GM18951 (cell line): ENCODE measurements at regions not wholly inside any gene's neighbourhood (a gene's known extent, or its start where the extent isn't known, plus 50 kb on each side); places are given as distances from the start of the nearest gene placed in this dataset.

Experiments used
- POLR2A ChIP-seq: IDR thresholded peaks from 4 replicates; pipeline ENCODE4 v1.6.1; 2011; ENCODE audit warnings: mild to moderate bottlenecking; ENCODE audit not compliant: insufficient read length, insufficient read depth; ENCODE audit errors: extremely low read depth
- in situ Hi-C: fragments of 300-500 bp; cut with MboI; formaldehyde crosslinking; loops from one replicate; pipeline ENCODE4 v1.12.0; 2022; ENCODE audit warnings: low sequenced_read_pairs, mixed read lengths, inconsistent platforms; ENCODE audit not compliant: unreplicated experiment

DNA sequence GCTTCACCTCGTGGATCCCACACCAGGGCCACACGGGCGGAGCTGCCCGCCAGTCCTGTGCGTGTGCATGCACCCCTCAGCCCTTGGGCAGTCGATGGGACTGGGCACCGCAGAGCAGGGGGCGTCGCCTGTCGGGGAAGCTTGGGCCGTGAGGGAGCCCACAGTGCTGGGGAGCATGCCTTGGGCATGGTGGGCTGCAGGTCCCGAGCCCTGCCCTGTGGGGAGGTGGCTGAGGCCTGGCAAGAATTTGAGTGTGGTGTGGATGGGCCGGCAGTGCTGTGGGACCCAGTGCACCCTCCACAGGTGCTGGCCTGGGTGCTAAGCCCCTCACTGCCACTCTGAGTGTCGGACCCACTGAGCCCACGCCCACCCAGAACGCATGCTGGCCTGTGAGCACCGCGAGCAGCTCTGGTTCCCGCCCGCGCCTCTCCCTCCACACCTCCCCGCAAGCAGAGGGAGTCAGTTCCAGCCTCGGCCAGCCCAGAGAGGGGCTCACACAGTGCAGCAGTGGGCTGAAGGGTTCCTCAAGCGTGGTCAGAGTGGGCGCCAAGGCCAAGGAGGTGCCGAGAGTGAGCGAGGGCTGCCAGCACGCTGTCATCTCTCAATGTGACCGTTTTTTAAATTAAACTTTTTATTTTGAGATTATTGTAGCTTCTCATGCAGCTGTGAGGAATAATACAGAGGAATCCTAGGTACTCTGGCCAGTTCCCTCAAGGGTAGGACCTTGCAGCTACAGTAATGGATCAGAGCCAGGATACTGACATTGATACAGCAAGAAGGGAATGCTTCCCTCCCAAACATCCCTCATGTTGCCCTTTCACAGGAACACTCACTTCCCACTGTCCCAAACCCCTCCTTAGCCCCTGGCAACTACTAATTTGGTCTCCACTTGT lies 127.7 kb downstream of the CRYBB2 start:
- no peak for TF ChIP-seq POLR2A

DNA sequence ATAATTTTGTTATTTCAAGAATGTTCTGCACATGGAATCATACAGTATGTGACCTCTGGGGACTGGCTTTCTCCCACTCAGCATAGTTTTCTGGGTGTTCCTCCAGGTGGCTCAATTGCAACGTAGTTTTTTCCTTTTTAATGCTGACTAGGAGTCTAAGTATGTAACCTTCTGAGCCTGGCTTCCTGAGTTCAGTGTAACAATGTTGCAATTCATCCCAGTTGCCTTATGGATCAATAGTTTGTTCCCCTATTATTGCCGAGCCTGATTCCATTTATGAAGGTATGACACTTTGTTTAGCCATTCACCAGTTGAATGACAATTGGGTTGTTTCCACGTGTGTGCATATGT lies 128.3 kb downstream of the CRYBB2 start:
- in situ Hi-C loops: loop anchor here (25.0 kb wide), 1 partner anchor 110 kb away; no protein-coding TSS in a partner anchor
- TF ChIP-seq POLR2A: no peak

More for the DNA sequence above, 127.7 kb downstream of the CRYBB2 start:
- in situ Hi-C loops: loop anchor here (25.0 kb wide), 1 partner anchor 110 kb away; no protein-coding TSS in a partner anchor

DNA sequence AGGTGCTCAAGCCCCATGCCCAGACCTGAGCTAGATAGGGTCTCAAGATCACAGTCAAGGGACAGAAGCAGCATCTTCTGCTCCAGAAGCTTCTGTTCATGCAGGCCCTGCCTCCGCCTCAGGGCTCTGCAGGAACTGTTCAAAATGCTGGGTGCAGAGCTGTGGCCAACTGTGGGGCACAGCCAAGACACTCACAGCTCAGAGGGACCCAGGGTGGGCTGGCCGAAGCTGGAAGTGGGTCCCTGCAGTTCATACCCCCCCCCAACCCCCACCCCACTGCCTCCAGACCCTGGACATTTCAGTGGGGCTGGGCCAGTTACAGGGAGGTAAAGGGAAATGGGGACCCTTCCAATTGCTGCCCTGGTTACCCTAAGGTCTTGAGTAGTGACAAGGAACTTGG lies 129.0 kb downstream of the CRYBB2 start:
- in situ Hi-C loops: loop anchor here (25.0 kb wide), 1 partner anchor 111 kb away; no protein-coding TSS in a partner anchor
- no peak for TF ChIP-seq POLR2A

DNA sequence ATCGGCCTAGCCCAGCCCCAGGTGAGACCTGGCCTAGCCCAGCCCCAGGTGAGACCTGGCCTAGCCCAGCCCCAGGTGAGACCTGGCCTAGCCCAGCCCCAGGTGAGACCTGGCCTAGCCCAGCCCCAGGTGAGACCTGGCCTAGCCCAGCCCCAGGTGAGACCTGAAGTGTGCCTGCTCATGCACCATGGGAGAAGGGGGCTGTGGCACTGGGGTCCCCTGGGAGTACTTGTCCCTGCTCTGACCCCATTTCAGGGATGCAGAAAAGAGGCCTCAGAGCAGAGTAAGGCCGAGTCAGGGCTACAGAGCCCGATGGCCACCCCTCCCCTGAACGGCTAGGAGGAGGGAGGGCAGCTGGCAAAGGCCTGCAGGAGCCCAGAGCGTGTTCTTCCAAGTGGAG lies 129.6 kb downstream of the CRYBB2 start:
- in situ Hi-C loops: loop anchor here (25.0 kb wide), 1 partner anchor 112 kb away; no protein-coding TSS in a partner anchor

DNA sequence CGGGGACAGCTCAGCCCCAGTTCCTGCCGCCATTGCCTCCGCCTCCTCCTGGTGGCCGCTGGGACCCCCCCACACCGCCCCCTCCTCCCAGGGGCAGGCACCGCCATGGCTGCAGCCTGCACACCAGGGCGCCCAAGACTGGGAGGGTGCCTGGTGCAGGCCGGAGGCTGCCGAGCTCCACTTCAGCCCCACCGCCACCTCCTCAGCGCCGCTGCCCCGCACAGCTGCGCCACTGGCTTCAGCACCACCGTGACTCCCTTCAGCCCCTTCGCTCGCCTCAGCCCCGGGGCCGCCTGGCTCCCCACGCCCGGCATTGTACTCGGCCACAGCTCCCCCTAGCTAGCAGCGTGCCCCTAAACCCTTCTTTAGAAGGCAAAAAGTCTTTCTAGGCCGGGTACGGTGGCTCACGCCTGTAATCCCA lies 131.1 kb downstream of the CRYBB2 start:
- no peak for TF ChIP-seq POLR2A
- in situ Hi-C loops: no loop called here

DNA sequence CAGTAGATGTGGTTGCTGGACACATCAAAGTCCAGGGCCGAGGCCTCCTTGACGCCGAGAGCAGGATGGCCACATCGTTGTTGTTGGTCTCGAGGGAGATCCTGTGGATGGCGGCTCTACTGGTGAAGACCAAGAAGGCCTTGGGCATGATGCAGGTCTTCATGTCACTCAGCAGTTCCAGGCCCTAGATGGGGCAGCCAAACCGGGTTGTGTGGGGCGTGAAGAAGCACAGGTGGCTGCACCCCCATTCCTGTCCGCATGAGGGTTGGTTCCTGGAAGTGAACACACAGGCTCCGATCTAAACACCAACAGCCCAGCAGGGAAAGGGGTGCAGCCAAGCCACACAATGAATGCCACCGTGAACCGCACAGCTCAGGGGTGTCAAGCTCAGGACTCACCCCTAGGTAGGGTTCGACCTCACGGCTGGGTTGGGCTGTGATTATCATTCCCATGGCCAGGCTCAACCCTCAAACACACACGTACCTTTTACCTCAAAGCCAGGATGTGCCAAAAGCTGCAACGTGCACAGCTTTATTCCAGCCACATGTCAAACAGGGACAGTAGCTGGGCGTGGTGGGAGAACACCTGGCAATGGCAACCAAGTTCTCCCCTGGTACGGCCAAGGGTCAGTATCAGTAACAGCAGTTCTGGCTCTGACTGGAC lies 132.3 kb downstream of the CRYBB2 start:
- TF ChIP-seq POLR2A: no peak
- in situ Hi-C loops: no loop called here

DNA sequence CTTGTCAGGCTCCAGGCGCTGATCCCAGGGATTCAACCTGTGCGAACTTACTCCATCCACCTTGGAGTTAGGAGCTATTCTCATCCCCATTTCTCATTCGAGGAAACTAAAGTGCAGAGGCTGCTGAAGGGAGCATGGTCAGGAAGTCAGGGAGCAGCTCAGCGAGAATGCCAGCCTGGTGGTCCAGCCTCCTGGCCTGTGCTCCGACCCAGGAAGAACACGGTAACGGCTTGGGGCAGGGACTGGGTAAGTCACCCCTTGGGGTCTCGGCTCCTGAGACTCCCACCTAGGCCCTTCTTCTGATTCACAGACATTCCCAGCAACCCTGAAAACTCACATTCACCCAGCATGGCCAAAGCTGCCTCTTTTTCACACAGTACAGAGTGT lies 132.8 kb downstream of the CRYBB2 start:
- no peak for TF ChIP-seq POLR2A
- in situ Hi-C loops: no loop called here

DNA sequence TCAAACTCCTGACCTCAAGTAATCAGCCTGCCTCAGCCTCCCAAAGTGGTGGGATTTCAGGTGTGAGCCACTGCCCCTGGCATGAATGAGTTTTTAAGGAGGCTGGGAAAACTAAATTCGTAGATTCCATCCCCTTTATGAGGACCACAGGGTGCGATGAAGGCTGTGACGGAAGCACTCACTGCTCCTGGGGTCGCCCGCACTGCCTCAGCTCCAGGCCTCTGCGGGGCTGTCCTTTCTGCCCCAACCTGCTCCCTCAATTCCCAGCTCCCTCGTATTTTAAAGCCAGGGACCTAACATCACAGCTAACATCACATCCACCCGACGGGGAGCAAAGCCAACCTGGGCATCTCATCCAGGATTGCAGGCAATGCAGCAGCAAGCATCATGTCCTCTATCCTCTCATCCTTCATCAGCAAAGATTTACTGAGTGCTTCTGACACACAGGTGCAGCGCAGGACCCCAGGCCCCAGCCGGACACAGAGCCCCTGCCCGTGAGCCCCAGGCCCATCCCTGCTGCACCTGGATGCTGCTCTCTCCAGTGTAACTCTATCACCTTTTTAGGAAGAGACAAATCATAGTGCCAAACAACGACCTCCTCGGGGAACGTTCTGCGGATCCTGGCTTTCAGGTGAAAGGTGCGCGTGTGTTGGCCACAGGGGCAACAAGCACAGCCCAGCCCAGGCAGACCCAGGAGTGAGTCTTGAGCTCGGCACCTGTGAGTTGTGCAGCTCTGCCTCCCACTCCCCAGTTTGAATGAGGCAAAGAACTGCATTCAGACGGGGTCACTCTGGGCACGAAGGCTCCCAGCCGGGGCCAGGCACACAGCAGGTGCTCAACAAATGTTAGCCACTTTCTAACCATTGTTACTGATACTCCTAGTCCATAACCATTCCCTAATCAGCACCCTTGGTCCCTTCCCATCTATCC lies 134.3 kb downstream of the CRYBB2 start:
- TF ChIP-seq POLR2A: no peak
- in situ Hi-C loops: no loop called here

DNA sequence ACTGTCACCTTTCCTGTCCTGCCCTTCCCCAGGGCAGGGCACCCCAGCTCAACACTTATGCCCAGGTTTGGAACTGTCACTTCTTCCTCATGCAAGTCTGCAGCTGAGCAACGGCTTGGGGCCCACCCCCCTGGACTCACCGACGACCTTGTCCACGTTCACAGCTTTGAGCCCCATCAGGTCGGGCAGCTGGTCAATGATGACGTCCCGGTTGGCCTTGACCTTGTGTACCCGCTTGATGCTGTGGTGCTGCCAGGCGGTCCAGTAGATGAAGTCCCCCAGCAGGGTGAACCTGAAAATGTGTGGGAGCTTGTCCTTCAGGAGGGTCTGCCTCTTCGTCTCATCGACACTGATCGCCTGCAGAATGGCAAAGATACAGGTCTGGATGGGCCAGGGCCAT lies 135.0 kb downstream of the CRYBB2 start:
- no peak for TF ChIP-seq POLR2A
- in situ Hi-C loops: no loop called here

DNA sequence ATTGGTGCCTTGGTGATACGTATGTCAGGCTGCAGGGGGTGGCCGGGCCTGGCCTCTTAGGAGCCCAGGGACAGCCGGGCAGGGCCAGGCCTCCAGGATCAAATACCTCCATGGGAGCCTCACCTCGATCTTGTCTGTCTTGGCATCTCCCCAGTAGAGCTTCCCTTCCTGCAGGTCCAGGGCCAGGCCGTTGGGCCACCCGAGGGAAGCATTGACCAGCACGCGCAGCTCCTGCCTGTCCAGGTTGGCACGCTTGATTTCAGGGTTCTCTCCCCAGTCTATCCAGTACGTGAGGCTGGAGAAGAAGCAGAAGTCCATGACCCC lies 137.7 kb downstream of the CRYBB2 start:
- no peak for TF ChIP-seq POLR2A
- in situ Hi-C loops: no loop called here

DNA sequence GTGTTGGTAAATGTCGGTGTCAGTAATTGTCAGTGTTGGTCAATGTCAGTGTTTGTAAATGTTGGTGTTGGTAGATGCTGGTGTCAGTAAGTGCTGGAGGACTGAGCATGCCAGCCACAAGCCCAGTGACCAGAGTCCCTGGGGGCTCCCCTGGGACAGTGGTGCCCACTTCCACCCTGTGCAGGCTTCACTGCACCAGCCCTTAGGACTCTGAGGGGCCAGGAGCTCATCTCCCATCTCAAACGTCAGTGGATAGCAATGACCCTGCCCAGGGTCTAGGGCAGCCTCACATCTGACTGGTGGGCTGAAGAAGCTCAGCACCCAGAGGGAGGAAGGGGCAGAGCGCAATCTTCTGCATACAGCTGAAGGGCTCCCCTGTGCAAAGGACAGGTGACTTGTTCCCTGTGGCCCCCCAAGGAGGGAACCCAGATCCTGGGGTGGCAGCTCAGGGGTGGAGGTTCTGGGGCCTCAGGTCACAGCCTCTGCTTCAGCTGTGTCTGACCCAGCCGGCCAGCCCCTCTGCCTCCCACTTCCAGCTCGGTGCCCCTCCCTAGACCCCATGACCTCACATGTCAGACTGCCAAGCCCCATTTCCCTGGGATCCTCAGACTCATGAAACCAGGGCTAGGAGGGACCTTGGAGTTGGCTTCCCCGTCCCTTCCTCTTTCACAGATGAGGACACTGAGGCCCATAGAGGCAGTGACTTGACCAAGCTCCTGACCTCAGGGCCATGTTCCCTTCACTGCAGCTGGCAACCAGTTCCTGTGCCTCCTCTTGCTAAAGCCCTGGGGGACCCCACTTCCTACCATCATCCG lies 138.4 kb downstream of the CRYBB2 start:
- TF ChIP-seq POLR2A: no peak
- in situ Hi-C loops: no loop called here

DNA sequence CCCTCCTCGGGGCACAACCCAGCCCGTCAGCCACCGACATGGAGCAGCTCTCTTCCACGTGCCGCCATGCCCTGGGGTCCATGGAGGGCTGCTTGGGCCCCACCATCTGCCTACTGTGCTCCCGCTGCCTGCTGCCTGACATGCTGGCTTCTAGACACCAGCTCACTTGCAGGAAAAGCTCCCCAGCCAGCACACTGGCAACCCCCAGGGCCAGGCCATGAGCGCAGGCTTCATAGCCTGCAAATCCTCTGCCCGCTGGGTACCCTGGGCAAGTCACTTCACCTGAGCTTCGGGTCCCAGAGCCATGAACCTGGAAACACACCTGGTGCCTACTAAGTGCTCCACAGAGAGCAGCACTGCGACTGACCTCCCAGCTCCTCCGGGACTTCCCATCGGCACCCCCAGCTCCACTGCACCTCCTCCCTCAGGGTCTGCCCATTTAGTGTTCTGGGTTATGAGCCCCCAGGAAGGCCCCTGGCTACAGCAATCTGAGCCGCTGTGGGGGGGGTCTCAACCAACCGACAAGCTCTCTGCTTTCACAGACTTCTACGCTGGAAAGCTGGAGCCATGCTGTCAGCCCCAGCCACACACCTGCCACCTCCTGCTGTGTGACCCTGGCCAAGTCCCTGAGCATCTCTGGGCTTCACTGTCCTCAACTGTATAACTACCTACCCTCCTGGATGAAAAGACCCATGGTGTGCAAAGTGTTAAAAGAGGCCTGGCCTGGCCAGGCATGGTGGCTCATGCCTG lies 139.2 kb downstream of the CRYBB2 start:
- in situ Hi-C loops: no loop called here
- no peak for TF ChIP-seq POLR2A
